ENCODE measurements at regions not wholly inside any gene's neighbourhood (a gene's known extent, or its start where the extent isn't known, plus 50 kb on each side); places are given as distances from the start of the nearest gene placed in this dataset.

DNA sequence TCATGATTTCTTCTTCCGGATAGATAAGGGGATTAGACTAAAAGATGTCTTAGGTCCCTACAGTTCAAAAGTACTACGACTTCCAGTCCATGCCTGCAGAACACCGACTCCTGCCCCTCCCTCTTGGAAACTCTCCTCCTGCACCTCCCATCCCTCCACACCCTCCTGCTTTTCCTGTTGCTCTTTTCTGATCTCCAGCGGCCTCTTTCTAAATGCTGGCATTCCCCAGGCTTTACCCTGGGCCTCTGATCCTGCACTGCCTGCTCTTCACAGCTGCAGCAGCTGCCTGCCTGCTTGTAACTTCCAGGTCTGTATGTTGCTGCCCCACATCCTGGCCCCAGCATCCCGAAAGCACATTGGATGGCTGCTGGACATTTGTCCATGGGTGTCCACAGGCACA lies 154.2 kb downstream of the KCNJ12 start:
- no peak overlapping the region for H3K4me3 ChIP-seq (replicated peaks in 1 of 3; ENCODE audit: insufficient read depth in 1 of 3, low read depth in 2 of 3, low read length in 3 of 3)
- H3K27me3 ChIP-seq (ENCODE audit: control insufficient read depth in 1 of 2, insufficient read depth in 2 of 2, low read length in 2 of 2) = no peaks in the 10 kb centered on the region
- 45% methylated on average over 5 of the region's 5 CpGs for WGBS (ENCODE audit: low lambda C conversion rate)
- FAIRE-seq = no peak
- H4K20me1 ChIP-seq (ENCODE audit: insufficient read depth, low read length) = no peaks in the 10 kb centered on the region
- no peaks in the 10 kb centered on the region for H3K9me3 ChIP-seq (ENCODE audit: low read length)
- CTCF ChIA-PET (ENCODE audit: low intra/inter-chr PET ratio, low total read pairs) = no interaction called here
- H3K9ac ChIP-seq (ENCODE audit: insufficient read depth, low read depth, low read length) = no peak overlapping the region
- DNase-seq (ENCODE audit: low spot score) = no peak
- no peak for ATAC-seq
- no peak overlapping the region for H3K4me2 ChIP-seq (ENCODE audit: low read depth, low read length)
- intact Hi-C loops (cut with micrococcal nuclease; ENCODE audit: unreplicated experiment) (no loop called here), in situ Hi-C loops (cut with HindIII; ENCODE audit: extremely low pct_ligation_motif_present, low pct_unique_long_range_greater_than_20kb) (no loop called here)
- no peaks in the 10 kb centered on the region for H3K79me2 ChIP-seq (ENCODE audit: insufficient read depth, low read length)
- peaks cover 1 to 23% of the 10 kb centered on the region in 2 experiments for H3K36me3 ChIP-seq (replicated peaks in 1 of 2; ENCODE audit: control insufficient read depth in 1 of 2, insufficient read depth in 2 of 2, low read length in 2 of 2)
- no peak overlapping the region for H2AFZ ChIP-seq (ENCODE audit: low read length)
- no TSS peak for BruUV-seq (replicated peaks)
- no peaks in the 10 kb centered on the region for H3K4me1 ChIP-seq (ENCODE audit: insufficient read depth, low read length)
- POLR2A ChIA-PET = no interaction called here
- H3K27ac ChIP-seq (ENCODE audit: extremely low read length, insufficient read depth, low read length) = no peak overlapping the region
- TF ChIP-seq, protein P1, sequence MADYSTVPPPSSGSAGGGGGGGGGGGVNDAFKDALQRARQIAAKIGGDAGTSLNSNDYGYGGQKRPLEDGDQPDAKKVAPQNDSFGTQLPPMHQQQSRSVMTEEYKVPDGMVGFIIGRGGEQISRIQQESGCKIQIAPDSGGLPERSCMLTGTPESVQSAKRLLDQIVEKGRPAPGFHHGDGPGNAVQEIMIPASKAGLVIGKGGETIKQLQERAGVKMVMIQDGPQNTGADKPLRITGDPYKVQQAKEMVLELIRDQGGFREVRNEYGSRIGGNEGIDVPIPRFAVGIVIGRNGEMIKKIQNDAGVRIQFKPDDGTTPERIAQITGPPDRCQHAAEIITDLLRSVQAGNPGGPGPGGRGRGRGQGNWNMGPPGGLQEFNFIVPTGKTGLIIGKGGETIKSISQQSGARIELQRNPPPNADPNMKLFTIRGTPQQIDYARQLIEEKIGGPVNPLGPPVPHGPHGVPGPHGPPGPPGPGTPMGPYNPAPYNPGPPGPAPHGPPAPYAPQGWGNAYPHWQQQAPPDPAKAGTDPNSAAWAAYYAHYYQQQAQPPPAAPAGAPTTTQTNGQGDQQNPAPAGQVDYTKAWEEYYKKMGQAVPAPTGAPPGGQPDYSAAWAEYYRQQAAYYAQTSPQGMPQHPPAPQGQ (CRISPR knock-in tag; IDR thresholded peaks at IDR 0.05; ENCODE audit: borderline replicate concordance) = no peak
- TF ChIP-seq, protein P2, sequence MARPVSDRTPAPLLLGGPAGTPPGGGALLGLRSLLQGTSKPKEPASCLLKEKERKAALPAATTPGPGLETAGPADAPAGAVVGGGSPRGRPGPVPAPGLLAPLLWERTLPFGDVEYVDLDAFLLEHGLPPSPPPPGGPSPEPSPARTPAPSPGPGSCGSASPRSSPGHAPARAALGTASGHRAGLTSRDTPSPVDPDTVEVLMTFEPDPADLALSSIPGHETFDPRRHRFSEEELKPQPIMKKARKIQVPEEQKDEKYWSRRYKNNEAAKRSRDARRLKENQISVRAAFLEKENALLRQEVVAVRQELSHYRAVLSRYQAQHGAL (CRISPR knock-in tag; IDR thresholded peaks at IDR 0.05; ENCODE audit: not compliant biosample characterization) = no peak
- TF ChIP-seq MEIS2 (CRISPR knock-in tag; IDR thresholded peaks at IDR 0.05) = no peak
- TF ChIP-seq, protein P3, sequence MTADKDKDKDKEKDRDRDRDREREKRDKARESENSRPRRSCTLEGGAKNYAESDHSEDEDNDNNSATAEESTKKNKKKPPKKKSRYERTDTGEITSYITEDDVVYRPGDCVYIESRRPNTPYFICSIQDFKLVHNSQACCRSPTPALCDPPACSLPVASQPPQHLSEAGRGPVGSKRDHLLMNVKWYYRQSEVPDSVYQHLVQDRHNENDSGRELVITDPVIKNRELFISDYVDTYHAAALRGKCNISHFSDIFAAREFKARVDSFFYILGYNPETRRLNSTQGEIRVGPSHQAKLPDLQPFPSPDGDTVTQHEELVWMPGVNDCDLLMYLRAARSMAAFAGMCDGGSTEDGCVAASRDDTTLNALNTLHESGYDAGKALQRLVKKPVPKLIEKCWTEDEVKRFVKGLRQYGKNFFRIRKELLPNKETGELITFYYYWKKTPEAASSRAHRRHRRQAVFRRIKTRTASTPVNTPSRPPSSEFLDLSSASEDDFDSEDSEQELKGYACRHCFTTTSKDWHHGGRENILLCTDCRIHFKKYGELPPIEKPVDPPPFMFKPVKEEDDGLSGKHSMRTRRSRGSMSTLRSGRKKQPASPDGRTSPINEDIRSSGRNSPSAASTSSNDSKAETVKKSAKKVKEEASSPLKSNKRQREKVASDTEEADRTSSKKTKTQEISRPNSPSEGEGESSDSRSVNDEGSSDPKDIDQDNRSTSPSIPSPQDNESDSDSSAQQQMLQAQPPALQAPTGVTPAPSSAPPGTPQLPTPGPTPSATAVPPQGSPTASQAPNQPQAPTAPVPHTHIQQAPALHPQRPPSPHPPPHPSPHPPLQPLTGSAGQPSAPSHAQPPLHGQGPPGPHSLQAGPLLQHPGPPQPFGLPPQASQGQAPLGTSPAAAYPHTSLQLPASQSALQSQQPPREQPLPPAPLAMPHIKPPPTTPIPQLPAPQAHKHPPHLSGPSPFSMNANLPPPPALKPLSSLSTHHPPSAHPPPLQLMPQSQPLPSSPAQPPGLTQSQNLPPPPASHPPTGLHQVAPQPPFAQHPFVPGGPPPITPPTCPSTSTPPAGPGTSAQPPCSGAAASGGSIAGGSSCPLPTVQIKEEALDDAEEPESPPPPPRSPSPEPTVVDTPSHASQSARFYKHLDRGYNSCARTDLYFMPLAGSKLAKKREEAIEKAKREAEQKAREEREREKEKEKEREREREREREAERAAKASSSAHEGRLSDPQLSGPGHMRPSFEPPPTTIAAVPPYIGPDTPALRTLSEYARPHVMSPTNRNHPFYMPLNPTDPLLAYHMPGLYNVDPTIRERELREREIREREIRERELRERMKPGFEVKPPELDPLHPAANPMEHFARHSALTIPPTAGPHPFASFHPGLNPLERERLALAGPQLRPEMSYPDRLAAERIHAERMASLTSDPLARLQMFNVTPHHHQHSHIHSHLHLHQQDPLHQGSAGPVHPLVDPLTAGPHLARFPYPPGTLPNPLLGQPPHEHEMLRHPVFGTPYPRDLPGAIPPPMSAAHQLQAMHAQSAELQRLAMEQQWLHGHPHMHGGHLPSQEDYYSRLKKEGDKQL (CRISPR knock-in tag; IDR thresholded peaks at IDR 0.05; ENCODE audit: low read depth) = no peak
- TF ChIP-seq, protein P4, sequence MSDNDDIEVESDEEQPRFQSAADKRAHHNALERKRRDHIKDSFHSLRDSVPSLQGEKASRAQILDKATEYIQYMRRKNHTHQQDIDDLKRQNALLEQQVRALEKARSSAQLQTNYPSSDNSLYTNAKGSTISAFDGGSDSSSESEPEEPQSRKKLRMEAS (IDR thresholded peaks at IDR 0.05) = no peak
- TF ChIP-seq ZNF20 (CRISPR knock-in tag; IDR thresholded peaks at IDR 0.05) = no peak
- TF ChIP-seq, protein P5, sequence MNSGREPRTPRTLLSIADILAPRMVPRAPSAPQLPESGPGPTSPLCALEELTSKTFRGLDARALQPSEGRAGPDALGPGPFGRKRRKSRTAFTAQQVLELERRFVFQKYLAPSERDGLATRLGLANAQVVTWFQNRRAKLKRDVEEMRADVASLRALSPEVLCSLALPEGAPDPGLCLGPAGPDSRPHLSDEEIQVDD (CRISPR knock-in tag; IDR thresholded peaks at IDR 0.05; ENCODE audit: borderline replicate concordance) = no peak
- no peak for TF ChIP-seq HNRNPL (IDR thresholded peaks at IDR 0.05; ENCODE audit: low read depth, low read length)
- no peak for TF ChIP-seq ZNF354B (CRISPR knock-in tag; IDR thresholded peaks at IDR 0.05)
- TF ChIP-seq, protein P6, sequence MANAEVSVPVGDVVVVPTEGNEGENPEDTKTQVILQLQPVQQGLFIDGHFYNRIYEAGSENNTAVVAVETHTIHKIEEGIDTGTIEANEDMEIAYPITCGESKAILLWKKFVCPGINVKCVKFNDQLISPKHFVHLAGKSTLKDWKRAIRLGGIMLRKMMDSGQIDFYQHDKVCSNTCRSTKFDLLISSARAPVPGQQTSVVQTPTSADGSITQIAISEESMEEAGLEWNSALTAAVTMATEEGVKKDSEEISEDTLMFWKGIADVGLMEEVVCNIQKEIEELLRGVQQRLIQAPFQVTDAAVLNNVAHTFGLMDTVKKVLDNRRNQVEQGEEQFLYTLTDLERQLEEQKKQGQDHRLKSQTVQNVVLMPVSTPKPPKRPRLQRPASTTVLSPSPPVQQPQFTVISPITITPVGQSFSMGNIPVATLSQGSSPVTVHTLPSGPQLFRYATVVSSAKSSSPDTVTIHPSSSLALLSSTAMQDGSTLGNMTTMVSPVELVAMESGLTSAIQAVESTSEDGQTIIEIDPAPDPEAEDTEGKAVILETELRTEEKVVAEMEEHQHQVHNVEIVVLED (CRISPR knock-in tag; IDR thresholded peaks at IDR 0.05; ENCODE audit: borderline replicate concordance) = no peak
- TF ChIP-seq BRD4 (CRISPR knock-in tag; IDR thresholded peaks at IDR 0.05) = no peak
- no peak for TF ChIP-seq MBD4 (IDR thresholded peaks at IDR 0.05; ENCODE audit: borderline replicate concordance, low read length)
- no peak for TF ChIP-seq AGO1 (IDR thresholded peaks at IDR 0.05; ENCODE audit: low read depth, low read length, poor library complexity, severe bottlenecking)
- no peak for TF ChIP-seq SP4 (CRISPR knock-in tag; IDR thresholded peaks at IDR 0.05)

All from HepG2 (cell line).